Hepatocyte (in vitro differentiated cells): ENCODE measurements at regions not wholly inside any gene's neighbourhood (a gene's known extent, or its start where the extent isn't known, plus 50 kb on each side); places are given as distances from the start of the nearest gene placed in this dataset.

Experiments used
- DNase-seq: peaks from one replicate; pipeline ENCODE4 v3.0.0-alpha.2; 2016; ENCODE audit warnings: low spot score
- H2AFZ ChIP-seq: fragments of 200-600 bp; sonication (generic); 2 replicates; pipeline ENCODE4 v1.6.0; 2016; ENCODE audit warnings: antibody characterized with exemption, mild to moderate bottlenecking
- H3K27ac ChIP-seq: fragments of 200-600 bp; sonication (generic); 2 replicates; pipeline ENCODE4 v1.5.1; 2016; ENCODE audit warnings: mild to moderate bottlenecking
- H3K27me3 ChIP-seq: fragments of 200-600 bp; sonication (generic); 2 replicates; pipeline ENCODE4 v1.6.1; 2016
- H3K36me3 ChIP-seq: fragments of 200-600 bp; sonication (generic); replicated peaks from 2 replicates; pipeline ENCODE4 v1.5.1; 2016; ENCODE audit warnings: low read depth; ENCODE audit not compliant: insufficient read depth
- H3K4me1 ChIP-seq: fragments of 200-600 bp; sonication (generic); 2 replicates; pipeline ENCODE4 v1.5.1; 2016; ENCODE audit warnings: mild to moderate bottlenecking, moderate library complexity; ENCODE audit not compliant: insufficient read depth
- H3K4me2 ChIP-seq: fragments of 200-600 bp; sonication (generic); 2 replicates; pipeline ENCODE4 v1.6.0; 2016
- H3K4me3 ChIP-seq: fragments of 200-600 bp; sonication (generic); 2 replicates; pipeline ENCODE4 v1.5.1; 2016; ENCODE audit warnings: mild to moderate bottlenecking
- H3K79me2 ChIP-seq: fragments of 200-600 bp; sonication (generic); 2 replicates; pipeline ENCODE4 v1.6.0; 2017; ENCODE audit warnings: mild to moderate bottlenecking
- H3K9me2 ChIP-seq: fragments of 200-600 bp; sonication (generic); replicated peaks from 2 replicates; pipeline ENCODE4 v1.6.0; 2017; ENCODE audit warnings: mild to moderate bottlenecking; ENCODE audit not compliant: insufficient read depth
- H3K9me3 ChIP-seq: fragments of 200-600 bp; sonication (generic); 2 replicates; pipeline ENCODE4 v1.5.1; 2016; ENCODE audit warnings: low read depth, mild to moderate bottlenecking
- H4K20me1 ChIP-seq: fragments of 200-600 bp; sonication (generic); 2 replicates; pipeline ENCODE4 v1.6.0; 2016; ENCODE audit warnings: mild to moderate bottlenecking; ENCODE audit not compliant: insufficient read depth, poor library complexity, severe bottlenecking
- EZH2 ChIP-seq: fragments of 200-600 bp; sonication (generic); IDR thresholded peaks from 2 replicates; pipeline ENCODE4 v1.6.1; 2016; ENCODE audit warnings: antibody characterized with exemption, mild to moderate bottlenecking, borderline replicate concordance
- EZH2phosphoT487 ChIP-seq: fragments of 200-600 bp; sonication (generic); IDR thresholded peaks from one replicate; pipeline ENCODE4 v1.6.1; 2018; ENCODE audit warnings: antibody characterized with exemption, mild to moderate bottlenecking, low read depth, moderate library complexity; ENCODE audit not compliant: unreplicated experiment, severe bottlenecking
- WGBS: methylation state at CpG from one replicate; pipeline ENCODE4 v1.1.6; 2016; ENCODE audit warnings: low lambda C conversion rate; ENCODE audit errors: missing lambda C conversion rate; 5-methylcytosine and 5-hydroxymethylcytosine counted together
- TF ChIP-seq, protein P1 (sequence below): fragments of 200-600 bp; sonication (generic); IDR thresholded peaks from 2 replicates; pipeline ENCODE4 v1.5.1; 2016; ENCODE audit warnings: antibody characterized with exemption, mild to moderate bottlenecking; ENCODE audit not compliant: poor library complexity

GRCh38 chr15:58331560-58331912, 100.3 kb upstream of the LIPC start:
- Histone ChIP-seq H3K36me3 (no peaks in the 10 kb centered on the region), H3K4me2 (peak overlapping the region; percentile 50), H3K9me3 (peaks cover 7% of the 10 kb centered on the region)

DNA sequence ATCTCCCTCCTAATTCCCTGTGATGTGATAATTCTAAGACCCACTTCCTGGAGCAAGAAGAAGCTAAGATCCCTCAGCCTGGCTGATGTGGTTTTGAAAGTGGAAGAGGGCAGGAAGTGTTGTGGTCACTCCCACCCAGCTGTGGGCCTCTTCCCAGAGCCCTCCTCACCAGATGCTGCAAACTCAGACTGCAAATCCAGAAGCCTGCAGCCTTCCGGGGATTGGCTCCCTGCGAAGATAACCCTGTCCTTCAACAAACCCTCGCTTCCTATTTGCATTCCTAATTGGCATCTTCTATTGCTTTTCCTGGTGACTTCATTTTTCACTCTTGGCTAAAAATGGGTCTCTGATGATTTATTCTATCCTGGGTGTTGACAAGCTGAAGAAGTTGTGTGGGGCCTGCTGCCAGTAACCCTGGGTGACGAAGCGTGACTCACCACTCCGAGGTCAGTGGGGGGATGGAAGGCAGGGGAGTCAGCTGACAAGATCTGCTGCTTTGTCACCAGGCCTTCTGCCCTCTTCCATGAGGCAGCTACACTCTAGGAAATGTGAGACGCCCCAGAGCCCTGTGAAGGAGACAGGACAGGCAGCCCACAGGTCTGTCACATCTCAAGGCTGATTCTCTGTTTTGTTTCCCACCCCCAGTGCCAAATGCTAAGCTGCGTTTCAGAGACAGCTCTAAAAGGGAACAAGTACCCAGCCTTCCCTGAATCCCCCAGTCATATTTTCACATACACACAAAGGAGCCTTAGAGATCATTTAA, 99.7 kb upstream of the LIPC start:
- peak; percentile 96 for DNase-seq
- Histone ChIP-seq H3K79me2 (no peaks in the 10 kb centered on the region), H3K9me3 (peaks cover 7% of the 10 kb centered on the region), H3K4me3 (no peak overlapping the region), H2AFZ (no peak overlapping the region), H3K9me2 (no peaks in the 10 kb centered on the region), H3K27me3 (no peaks in the 10 kb centered on the region), H3K36me3 (no peaks in the 10 kb centered on the region), H3K4me1 (peaks cover 35% of the 10 kb centered on the region), H3K27ac (peak overlapping the region; percentile 96), H3K4me2 (peak overlapping the region; percentile 50), H4K20me1 (no peaks in the 10 kb centered on the region)
- 11% methylated on average over 8 of the region's 8 CpGs for WGBS
- TF ChIP-seq, protein P1, sequence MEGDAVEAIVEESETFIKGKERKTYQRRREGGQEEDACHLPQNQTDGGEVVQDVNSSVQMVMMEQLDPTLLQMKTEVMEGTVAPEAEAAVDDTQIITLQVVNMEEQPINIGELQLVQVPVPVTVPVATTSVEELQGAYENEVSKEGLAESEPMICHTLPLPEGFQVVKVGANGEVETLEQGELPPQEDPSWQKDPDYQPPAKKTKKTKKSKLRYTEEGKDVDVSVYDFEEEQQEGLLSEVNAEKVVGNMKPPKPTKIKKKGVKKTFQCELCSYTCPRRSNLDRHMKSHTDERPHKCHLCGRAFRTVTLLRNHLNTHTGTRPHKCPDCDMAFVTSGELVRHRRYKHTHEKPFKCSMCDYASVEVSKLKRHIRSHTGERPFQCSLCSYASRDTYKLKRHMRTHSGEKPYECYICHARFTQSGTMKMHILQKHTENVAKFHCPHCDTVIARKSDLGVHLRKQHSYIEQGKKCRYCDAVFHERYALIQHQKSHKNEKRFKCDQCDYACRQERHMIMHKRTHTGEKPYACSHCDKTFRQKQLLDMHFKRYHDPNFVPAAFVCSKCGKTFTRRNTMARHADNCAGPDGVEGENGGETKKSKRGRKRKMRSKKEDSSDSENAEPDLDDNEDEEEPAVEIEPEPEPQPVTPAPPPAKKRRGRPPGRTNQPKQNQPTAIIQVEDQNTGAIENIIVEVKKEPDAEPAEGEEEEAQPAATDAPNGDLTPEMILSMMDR: no peak
- TF ChIP-seq EZH2 (no peak), EZH2phosphoT487 (no peak)

More at GRCh38 chr15:58331560-58331912, 100.3 kb upstream of the LIPC start:
- H3K9me2 ChIP-seq: no peaks in the 10 kb centered on the region
- H3K27me3 ChIP-seq: no peaks in the 10 kb centered on the region
- H3K79me2 ChIP-seq: no peaks in the 10 kb centered on the region
- H3K4me1 ChIP-seq: peaks cover 35% of the 10 kb centered on the region
- H3K4me3 ChIP-seq: no peak overlapping the region
- H3K27ac ChIP-seq: peak overlapping the region; percentile 96
- TF ChIP-seq EZH2 (no peak), EZH2phosphoT487 (no peak)
- TF ChIP-seq, protein P1: no peak
- peak; percentile 26 for DNase-seq
- 37% methylated on average over 2 of the region's 2 CpGs for WGBS
- H2AFZ ChIP-seq: no peak overlapping the region
- H4K20me1 ChIP-seq: no peaks in the 10 kb centered on the region

GRCh38 chr15:58332676-58333400, 99.0 kb upstream of the LIPC start:
- H3K79me2 ChIP-seq: no peaks in the 10 kb centered on the region
- H2AFZ ChIP-seq: no peak overlapping the region
- peaks cover 3% of the 10 kb centered on the region for H3K9me3 ChIP-seq
- no peaks in the 10 kb centered on the region for H3K27me3 ChIP-seq
- no peak overlapping the region for H3K4me3 ChIP-seq
- H3K36me3 ChIP-seq: no peaks in the 10 kb centered on the region
- peak overlapping the region; percentile 96 for H3K27ac ChIP-seq
- H3K4me2 ChIP-seq: peak overlapping the region; percentile 35
- no peaks in the 10 kb centered on the region for H3K9me2 ChIP-seq
- DNase-seq: peak; percentile 43
- peaks cover 35% of the 10 kb centered on the region for H3K4me1 ChIP-seq
- no peaks in the 10 kb centered on the region for H4K20me1 ChIP-seq
- TF ChIP-seq EZH2phosphoT487 (no peak), EZH2 (no peak)
- TF ChIP-seq, protein P1: no peak
